OCI-LY7 (cell line): ENCODE measurements at regions not wholly inside any gene's neighbourhood (a gene's known extent, or its start where the extent isn't known, plus 50 kb on each side); places are given as distances from the start of the nearest gene placed in this dataset.

Experiments used
- BruUV-seq: library from RNA; stranded (reverse); fragments of 400-500 nt; replicated peaks from 2 replicates; lab custom pipeline; 2021; lab: Mats Ljungman, UMichigan
- CTCF ChIA-PET: fragments of 300-600 bp; sonication (Branson Sonifier 250); formaldehyde crosslinking; loops from one replicate; lab custom pipeline; 2022; ENCODE audit warnings: antibody characterized with exemption; ENCODE audit not compliant: unreplicated experiment; lab: Charles Lee
- POLR2A ChIA-PET: fragments of 300-600 bp; sonication (Branson Sonifier 250); formaldehyde crosslinking; loops from one replicate; lab custom pipeline; 2022; ENCODE audit warnings: antibody characterized with exemption; lab: Charles Lee
- DNase-seq: peaks from one replicate; pipeline ENCODE4 v3.0.0-alpha.2; 2015; ENCODE audit warnings: low spot score
- H2AFZ ChIP-seq: fragments of 200-600 bp; sonication (generic), shearing (Covaris generic); 2 replicates; pipeline ENCODE4 v1.6.1; 2014; ENCODE audit warnings: mild to moderate bottlenecking, antibody characterized with exemption, low read length, moderate library complexity
- H3K27ac ChIP-seq: fragments of 200-600 bp; sonication (generic); 2 replicates; pipeline ENCODE4 v1.5.1; 2014; ENCODE audit warnings: mixed run types, low read depth, mild to moderate bottlenecking, moderate library complexity, low read length, inconsistent platforms; ENCODE audit not compliant: poor library complexity, severe bottlenecking
- H3K36me3 ChIP-seq: fragments of 200-600 bp; sonication (generic); 2 replicates; pipeline ENCODE4 v1.6.1; 2014; ENCODE audit warnings: mild to moderate bottlenecking, antibody characterized with exemption, low read length, moderate library complexity, mixed read lengths; ENCODE audit not compliant: insufficient read depth
- H3K4me1 ChIP-seq: fragments of 200-600 bp; sonication (generic); 2 replicates; pipeline ENCODE4 v1.5.1; 2014; ENCODE audit warnings: mild to moderate bottlenecking, low read length; ENCODE audit not compliant: insufficient read depth, poor library complexity, severe bottlenecking
- H3K4me2 ChIP-seq: fragments of 200-600 bp; sonication (generic); 2 replicates; pipeline ENCODE4 v1.6.1; 2014; ENCODE audit warnings: mild to moderate bottlenecking, low read length
- H3K4me3 ChIP-seq: fragments of 200-600 bp; sonication (generic); 2 replicates; pipeline ENCODE4 v1.5.1; 2014; ENCODE audit warnings: mild to moderate bottlenecking, low read depth, low read length; ENCODE audit not compliant: poor library complexity, severe bottlenecking
- H3K79me2 ChIP-seq: fragments of 200-600 bp; sonication (generic); 2 replicates; pipeline ENCODE4 v1.6.1; 2016; ENCODE audit warnings: low read depth, mild to moderate bottlenecking, low read length, moderate library complexity, mixed read lengths; ENCODE audit not compliant: insufficient read depth
- H3K9me2 ChIP-seq: fragments of 200-600 bp; sonication (generic); 2 replicates; pipeline ENCODE4 v1.6.1; 2016; ENCODE audit warnings: mild to moderate bottlenecking, low read length, mixed read lengths; ENCODE audit not compliant: insufficient read depth
- H3K9me3 ChIP-seq: fragments of 200-600 bp; sonication (generic); 2 replicates; pipeline ENCODE4 v1.6.1; 2014; ENCODE audit warnings: mild to moderate bottlenecking, mixed run types, low read length, mixed read lengths
- H4K20me1 ChIP-seq: fragments of 200-600 bp; sonication (generic); 2 replicates; pipeline ENCODE4 v1.6.1; 2014; ENCODE audit warnings: mild to moderate bottlenecking, antibody characterized with exemption, low read length, moderate library complexity, mixed read lengths; ENCODE audit not compliant: insufficient read depth
- EZH2phosphoT487 ChIP-seq: fragments of 200-600 bp; sonication (generic); IDR thresholded peaks from 2 replicates; pipeline ENCODE4 v1.6.1; 2018; ENCODE audit warnings: low read depth, borderline replicate concordance, mild to moderate bottlenecking, mixed run types, antibody characterized with exemption, low read length, moderate library complexity, mixed read lengths
- intact Hi-C: fragments of 100-400 bp; cut with micrococcal nuclease; formaldehyde crosslinking; loops from one replicate; pipeline ENCODE4 v1.10.0; 2022; ENCODE audit not compliant: unreplicated experiment
- TF ChIP-seq, protein P1 (sequence below): fragments of 200-600 bp; sonication (generic); conservative IDR thresholded peaks from 2 replicates; pipeline ENCODE4 v1.5.1; 2014; ENCODE audit warnings: mild to moderate bottlenecking, antibody characterized with exemption, low read length, moderate library complexity, mixed read lengths

DNA sequence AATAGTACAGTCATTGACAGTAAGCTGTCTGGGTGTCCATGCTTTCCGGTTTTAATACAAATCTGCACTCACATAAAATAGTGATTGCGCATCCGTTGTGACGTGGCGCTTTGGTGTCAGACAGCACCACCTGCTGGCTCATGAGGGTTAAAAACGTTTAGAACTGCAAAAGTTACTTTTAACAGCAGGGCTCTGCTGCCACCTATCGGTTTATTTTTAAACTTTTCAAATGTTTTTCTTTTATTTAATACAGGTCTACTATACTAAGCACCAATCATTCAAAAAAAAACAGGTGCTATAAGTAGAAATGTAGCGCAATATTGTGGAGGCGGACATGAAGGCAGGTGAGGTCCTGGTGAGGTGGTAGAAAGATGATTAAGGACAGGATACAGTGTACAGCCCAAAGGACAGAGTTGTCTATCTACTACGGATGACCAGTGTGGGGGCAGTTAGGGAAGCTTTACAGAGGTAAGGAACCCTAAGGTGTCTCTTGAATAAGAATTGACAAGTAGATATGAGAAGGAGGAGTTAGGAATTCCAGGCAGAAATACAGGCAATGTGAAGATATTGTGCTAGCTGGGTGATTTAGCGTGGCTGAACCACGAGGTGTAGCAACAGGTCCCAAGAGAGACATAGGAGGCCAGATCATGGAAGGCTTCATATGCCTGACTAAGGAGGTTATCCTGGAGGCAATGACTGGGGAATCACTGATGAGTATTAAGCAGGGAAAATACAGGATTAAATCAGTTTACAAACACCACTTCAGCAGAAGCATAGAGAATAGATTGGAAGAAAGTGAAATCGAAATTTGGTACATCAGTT, 91.5 kb upstream of the PRB2 start:
- ChIA-PET CTCF (interaction anchor here (1.2 kb wide), 1 partner anchor 259 kb away, joined by 4 read pairs; no protein-coding TSS in a partner anchor), POLR2A (interaction anchor here (0.6 to 1.2 kb wide), 4 partner anchors 10 to 751 kb away, joined by 3 read pairs; no protein-coding TSS in a partner anchor)
- intact Hi-C loops: loop anchor here (1.0 to 2.0 kb wide), 2 partner anchors 259 to 716 kb away; no protein-coding TSS in a partner anchor
- Histone ChIP-seq H3K4me3 (no peak overlapping the region), H4K20me1 (no peaks in the 10 kb centered on the region), H3K36me3 (no peaks in the 10 kb centered on the region), H3K4me2 (peak overlapping the region; percentile 14; the same call in 1 of the 2 replicates), H3K79me2 (no peaks in the 10 kb centered on the region), H3K9me3 (no peaks in the 10 kb centered on the region), H3K9me2 (no peaks in the 10 kb centered on the region), H3K4me1 (no peaks in the 10 kb centered on the region), H3K27ac (no peak overlapping the region), H2AFZ (peak overlapping the region; percentile 69)
- TF ChIP-seq, protein P1, sequence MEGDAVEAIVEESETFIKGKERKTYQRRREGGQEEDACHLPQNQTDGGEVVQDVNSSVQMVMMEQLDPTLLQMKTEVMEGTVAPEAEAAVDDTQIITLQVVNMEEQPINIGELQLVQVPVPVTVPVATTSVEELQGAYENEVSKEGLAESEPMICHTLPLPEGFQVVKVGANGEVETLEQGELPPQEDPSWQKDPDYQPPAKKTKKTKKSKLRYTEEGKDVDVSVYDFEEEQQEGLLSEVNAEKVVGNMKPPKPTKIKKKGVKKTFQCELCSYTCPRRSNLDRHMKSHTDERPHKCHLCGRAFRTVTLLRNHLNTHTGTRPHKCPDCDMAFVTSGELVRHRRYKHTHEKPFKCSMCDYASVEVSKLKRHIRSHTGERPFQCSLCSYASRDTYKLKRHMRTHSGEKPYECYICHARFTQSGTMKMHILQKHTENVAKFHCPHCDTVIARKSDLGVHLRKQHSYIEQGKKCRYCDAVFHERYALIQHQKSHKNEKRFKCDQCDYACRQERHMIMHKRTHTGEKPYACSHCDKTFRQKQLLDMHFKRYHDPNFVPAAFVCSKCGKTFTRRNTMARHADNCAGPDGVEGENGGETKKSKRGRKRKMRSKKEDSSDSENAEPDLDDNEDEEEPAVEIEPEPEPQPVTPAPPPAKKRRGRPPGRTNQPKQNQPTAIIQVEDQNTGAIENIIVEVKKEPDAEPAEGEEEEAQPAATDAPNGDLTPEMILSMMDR: peak; percentile 100
- TF ChIP-seq EZH2phosphoT487: no peak
- BruUV-seq: no TSS peak
- peak; percentile 92 for DNase-seq

DNA sequence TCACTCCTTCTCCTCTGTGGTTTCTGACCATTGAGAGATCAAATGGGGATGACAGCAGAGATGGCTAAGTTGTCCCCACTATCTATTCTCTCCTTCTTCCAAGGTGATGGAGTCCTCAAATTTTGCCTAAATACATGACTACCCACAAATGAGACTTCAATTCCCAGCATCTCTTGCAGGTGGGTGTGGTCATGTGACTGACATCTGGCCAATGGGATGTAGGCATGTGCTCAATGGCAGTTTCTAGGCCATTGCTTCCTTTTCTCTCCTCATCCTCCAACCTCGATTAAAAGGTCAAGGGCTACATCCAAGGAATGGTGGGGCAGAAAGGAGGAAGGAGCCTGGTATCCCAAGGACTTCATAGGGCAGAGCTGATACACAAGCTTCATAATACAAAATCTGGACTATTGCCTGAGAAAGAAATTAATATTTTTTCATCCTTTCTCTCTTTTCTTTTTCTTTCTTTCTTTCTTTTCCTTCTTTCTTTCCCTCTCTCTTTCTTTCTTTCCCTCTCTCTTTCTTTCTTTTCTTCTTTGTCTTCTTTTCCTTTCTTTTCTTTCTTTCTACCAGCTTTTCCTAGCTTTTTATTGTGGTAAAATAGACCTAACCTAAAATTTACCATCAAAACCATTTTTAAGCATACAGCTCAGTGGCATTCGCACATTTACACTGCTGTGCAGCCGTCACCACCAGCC, 100.9 kb upstream of the PRB2 start:
- ChIA-PET CTCF (no interaction called here), POLR2A (interaction anchor here (0.5 to 1.0 kb wide), 7 partner anchors 10 to 1384 kb away, joined by 3 to 5 read pairs (median 3); no protein-coding TSS in a partner anchor)
- no peaks in the 10 kb centered on the region for H3K79me2 ChIP-seq
- H3K4me1 ChIP-seq: peaks cover 16% of the 10 kb centered on the region
- H3K4me2 ChIP-seq: no peak overlapping the region
- no TSS peak for BruUV-seq
- H3K9me3 ChIP-seq: no peaks in the 10 kb centered on the region
- no peaks in the 10 kb centered on the region for H3K36me3 ChIP-seq
- H3K9me2 ChIP-seq: no peaks in the 10 kb centered on the region
- intact Hi-C loops: no loop called here
- TF ChIP-seq EZH2phosphoT487: no peak
- TF ChIP-seq, protein P1: no peak
- H3K4me3 ChIP-seq: no peak overlapping the region
- no peak overlapping the region for H3K27ac ChIP-seq
- no peaks in the 10 kb centered on the region for H4K20me1 ChIP-seq
- H2AFZ ChIP-seq: 0 out of 2 replicates have a peak overlapping the region, but pooled peaks have one; percentile 30
- peak; percentile 30 for DNase-seq
